HG02938 (cell line): ENCODE measurements at regions not wholly inside any gene's neighbourhood (a gene's known extent, or its start where the extent isn't known, plus 50 kb on each side); places are given as distances from the start of the nearest gene placed in this dataset.
"Not testable (repeated sequence)": the region's sequence is repeated elsewhere in the genome, so short reads cannot be mapped to it uniquely, and the experiment has no call there.

Experiments
- ATAC-seq: cut with Tn5 transposase; IDR thresholded peaks from one replicate; pipeline ENCODE4 v1.9.1; 2021; ENCODE audit warnings: mild to moderate bottlenecking, moderate library complexity; ENCODE audit not compliant: unreplicated experiment

DNA sequence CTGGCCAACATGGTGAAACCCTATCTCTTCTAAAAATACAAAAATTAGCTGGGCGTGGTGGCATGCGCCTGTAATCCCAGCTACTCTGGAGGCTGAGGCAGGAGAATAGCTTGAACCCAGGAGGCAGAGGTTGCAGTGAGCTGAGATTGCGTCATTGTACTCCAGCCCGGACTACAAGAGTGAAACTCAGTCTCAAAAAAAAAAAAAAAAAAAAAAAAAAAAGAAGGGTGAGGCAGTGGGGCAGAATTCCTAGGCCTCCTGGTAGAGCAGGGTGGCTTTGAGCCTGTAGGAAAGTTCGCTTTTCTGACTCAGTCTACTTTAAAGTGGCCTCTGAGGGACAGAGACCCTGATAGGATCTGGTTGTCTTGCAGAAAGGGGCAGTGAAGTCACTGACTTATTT is 60.8 kb upstream of the GTF3A start:
- ATAC-seq = not testable (repeated sequence)

DNA sequence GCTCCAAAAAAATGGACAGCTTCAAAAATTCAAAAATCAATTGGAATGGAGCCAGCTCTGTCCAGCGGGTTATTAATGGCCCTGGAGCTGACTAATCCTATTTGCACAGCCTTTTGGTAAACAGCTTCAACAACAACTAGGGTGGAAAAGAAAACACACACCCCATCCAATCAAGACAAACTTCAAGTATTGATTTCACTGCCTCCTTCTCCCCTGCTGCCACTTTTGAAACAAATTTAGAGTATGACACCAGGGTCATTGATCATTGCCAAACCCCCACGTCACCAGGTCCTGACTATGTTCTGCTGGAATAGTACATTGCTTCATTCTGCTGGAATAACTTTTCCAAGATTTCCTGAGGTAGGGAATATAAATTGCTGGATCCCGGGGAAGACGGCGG is 56.8 kb upstream of the GTF3A start:
- no peak for ATAC-seq

DNA sequence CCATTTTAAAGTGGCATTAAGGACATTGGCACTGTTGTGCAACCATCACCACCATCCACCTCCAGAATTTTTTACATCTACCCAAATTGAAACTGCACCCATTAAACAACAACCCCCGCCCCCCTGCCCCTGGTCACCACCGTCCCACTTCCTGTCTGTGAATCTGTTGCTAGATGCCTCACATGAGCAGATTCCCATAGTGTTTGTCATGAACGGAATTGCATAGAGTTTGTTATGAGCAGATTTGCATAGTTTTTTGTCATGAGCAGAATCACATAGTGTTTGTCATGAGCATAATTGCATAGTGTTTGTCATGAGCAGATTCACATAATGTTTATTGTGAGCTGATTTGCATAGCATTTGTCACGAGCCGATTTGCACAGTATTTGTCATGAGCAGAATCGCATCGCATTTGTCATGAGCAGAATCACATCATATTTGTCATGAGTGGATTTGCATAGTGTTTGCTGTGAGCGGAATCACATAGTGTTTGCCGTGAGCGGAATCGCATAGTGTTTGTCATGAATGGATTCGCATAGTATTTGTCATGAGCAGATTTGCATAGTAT is 54.0 kb upstream of the GTF3A start:
- ATAC-seq = no peak

GRCh38 chr13:27371932-27372331 is 52.5 kb upstream of the GTF3A start:
- ATAC-seq = no peak

DNA sequence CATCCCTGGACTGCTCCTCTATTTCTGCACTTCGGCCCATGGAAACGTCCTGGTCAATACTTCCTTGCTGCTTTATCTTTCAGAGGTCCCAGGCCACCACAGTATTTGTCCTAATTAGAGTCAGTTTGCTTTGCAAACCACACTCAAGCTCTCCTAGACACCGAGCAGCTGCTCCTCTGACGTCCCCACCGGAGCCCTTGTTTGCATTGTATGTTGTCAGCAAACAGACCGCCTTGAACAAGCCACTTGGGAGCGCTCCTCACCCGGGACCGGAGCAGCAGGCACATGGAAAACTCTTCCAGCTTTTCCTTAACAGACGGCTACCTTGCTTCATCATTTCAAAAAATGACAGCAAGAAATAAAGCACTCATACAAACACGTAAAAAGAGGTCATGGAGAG is 51.5 kb upstream of the GTF3A start:
- no peak for ATAC-seq

DNA sequence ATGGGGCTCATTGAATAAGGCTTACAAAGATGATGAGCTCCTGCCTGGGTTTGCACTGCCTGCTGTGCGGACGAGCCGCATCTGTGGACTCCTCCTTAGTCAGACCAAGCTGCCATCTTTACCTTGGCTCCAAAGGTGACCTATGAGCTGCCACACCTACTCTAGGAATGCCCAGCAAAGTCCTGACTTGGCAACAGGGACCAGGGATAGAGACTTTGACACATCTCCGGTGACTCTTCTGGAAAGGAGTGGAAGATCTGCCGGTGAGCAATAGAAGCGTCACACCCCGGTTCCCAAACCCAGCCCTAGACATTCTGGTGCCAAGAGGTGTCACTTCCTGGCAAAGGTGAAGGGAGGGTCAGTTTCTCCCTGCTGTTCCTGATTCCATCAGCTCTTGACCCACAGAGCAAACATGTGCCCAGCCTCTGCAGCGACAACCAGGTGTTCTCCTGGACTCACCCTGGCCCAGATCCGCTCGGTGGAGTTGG is 50.2 kb upstream of the GTF3A start:
- ATAC-seq = no peak
